ENCODE measurements at regions not wholly inside any gene's neighbourhood (a gene's known extent, or its start where the extent isn't known, plus 50 kb on each side); places are given as distances from the start of the nearest gene placed in this dataset.
"Not testable (repeated sequence)": the region's sequence is repeated elsewhere in the genome, so short reads cannot be mapped to it uniquely, and the experiment has no call there.

DNA sequence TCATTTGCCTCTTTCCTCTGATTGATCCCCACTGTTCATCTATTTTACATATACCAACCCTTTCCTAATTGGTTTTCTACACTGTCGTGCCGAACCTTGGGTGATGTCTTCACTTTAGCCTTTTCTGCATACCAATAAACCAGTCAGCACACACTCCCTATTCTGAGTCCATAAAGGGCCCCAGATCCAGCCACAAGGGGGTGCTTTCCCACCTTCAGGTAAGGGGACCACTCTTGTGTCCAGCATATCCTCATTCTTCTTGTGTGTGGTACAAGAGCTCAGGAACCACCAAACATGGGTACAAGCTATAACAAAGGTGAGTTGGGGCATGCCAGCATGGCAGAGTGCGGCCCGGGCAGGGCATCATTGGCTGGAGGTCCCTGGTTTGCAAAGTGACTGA lies 859.8 kb downstream of the FSCB start:
- Histone ChIP-seq H3K4me1 (ENCODE audit: insufficient read depth, low read length) (no peaks in the 10 kb centered on the region), H2AFZ (ENCODE audit: low read depth, low read length) (no peak overlapping the region), H3K9me3 (ENCODE audit: low read length) (no peaks in the 10 kb centered on the region), H3K4me3 (ENCODE audit: low read length) (no peak overlapping the region), H3K27me3 (ENCODE audit: insufficient read depth, low read length) (no peaks in the 10 kb centered on the region), H3K36me3 (ENCODE audit: insufficient read depth, low read length) (no peaks in the 10 kb centered on the region)

DNA sequence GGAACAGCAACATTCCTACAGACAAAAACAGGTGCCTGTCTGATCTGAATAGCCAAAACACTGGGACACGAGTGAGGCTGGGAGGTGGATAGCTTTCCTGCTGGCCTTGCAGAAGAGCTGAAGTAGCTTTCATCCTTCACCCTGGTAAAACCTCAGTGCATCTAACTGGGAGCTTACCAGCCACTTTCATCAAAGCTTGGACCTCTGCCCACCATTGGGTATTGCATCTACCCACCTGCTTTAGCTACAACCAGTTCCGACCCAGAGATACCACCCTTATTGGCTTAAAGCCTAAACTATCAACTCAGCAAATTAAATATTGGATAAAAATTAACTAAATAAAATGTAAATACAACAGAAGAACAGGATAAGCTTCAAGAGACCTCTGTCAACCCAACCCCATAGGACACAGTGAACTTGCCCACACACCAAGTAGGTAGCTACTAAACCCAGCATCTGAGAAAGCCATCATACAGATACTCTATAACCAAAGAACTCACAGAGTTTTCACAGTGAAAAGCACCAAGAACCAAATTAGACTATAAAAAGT lies 866.3 kb downstream of the FSCB start:
- no peaks in the 10 kb centered on the region for H3K4me1 ChIP-seq (ENCODE audit: insufficient read depth, low read length)
- no peaks in the 10 kb centered on the region for H3K36me3 ChIP-seq (ENCODE audit: insufficient read depth, low read length)
- H2AFZ ChIP-seq (ENCODE audit: low read depth, low read length) = no peak overlapping the region
- no peaks in the 10 kb centered on the region for H3K27me3 ChIP-seq (ENCODE audit: insufficient read depth, low read length)
- no peaks in the 10 kb centered on the region for H3K9me3 ChIP-seq (ENCODE audit: low read length)
- H3K4me3 ChIP-seq (ENCODE audit: low read length) = no peak overlapping the region

DNA sequence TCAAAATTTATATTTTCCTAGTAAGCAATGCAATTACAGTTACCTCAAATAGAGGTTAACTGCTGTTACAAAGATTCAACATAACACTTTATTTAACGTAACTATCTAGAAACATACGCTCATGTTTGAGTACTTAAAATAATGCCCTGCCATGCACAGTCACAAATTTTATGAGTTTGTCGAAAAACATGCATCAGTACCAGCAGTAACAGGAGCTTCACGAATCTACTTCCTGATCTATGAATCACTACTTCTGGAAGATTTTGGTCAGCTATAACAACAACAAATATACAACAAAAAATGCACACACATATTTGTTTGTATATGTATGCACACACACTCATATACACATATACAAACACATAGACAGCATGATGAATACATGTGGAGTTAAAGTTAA lies 881.8 kb downstream of the FSCB start:
- Histone ChIP-seq H3K4me1 (ENCODE audit: insufficient read depth, low read length) (no peaks in the 10 kb centered on the region), H3K4me3 (ENCODE audit: low read length) (no peak overlapping the region), H3K36me3 (ENCODE audit: insufficient read depth, low read length) (no peaks in the 10 kb centered on the region), H3K27me3 (ENCODE audit: insufficient read depth, low read length) (no peaks in the 10 kb centered on the region), H2AFZ (ENCODE audit: low read depth, low read length) (no peak overlapping the region), H3K9me3 (ENCODE audit: low read length) (no peaks in the 10 kb centered on the region)

DNA sequence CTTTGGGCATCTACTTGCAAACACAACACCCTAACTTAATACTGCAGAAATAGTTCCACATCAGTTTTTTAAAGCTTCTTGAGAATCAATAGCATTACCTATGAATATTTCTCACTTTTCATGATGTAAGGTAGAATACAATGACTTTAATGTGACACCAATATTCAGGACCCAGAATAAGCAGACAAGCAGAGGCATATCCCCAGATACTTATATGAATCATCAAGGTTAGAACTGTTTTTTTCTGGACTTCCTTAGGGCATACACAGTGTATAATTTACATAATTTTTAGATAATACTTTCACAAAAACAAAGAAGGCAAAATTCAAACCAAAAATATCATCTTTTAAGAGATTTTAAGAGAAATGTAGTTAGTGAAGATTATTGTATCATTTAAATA lies 885.8 kb downstream of the FSCB start:
- Histone ChIP-seq H2AFZ (ENCODE audit: low read depth, low read length) (no peak overlapping the region), H3K36me3 (ENCODE audit: insufficient read depth, low read length) (no peaks in the 10 kb centered on the region), H3K4me3 (ENCODE audit: low read length) (no peak overlapping the region), H3K9me3 (ENCODE audit: low read length) (no peaks in the 10 kb centered on the region), H3K4me1 (ENCODE audit: insufficient read depth, low read length) (no peaks in the 10 kb centered on the region), H3K27me3 (ENCODE audit: insufficient read depth, low read length) (no peaks in the 10 kb centered on the region)

GRCh38 chr14:43595096-43595772 lies 911.8 kb downstream of the FSCB start:
- Histone ChIP-seq H2AFZ (ENCODE audit: low read depth, low read length) (no peak overlapping the region), H3K9me3 (ENCODE audit: low read length) (no peaks in the 10 kb centered on the region), H3K4me3 (ENCODE audit: low read length) (no peak overlapping the region), H3K27me3 (ENCODE audit: insufficient read depth, low read length) (no peaks in the 10 kb centered on the region), H3K4me1 (ENCODE audit: insufficient read depth, low read length) (no peaks in the 10 kb centered on the region), H3K36me3 (ENCODE audit: insufficient read depth, low read length) (no peaks in the 10 kb centered on the region)

GRCh38 chr14:43591776-43592175 lies 915.3 kb downstream of the FSCB start:
- no peaks in the 10 kb centered on the region for H3K36me3 ChIP-seq (ENCODE audit: insufficient read depth, low read length)
- H3K4me3 ChIP-seq (ENCODE audit: low read length) = no peak overlapping the region
- H2AFZ ChIP-seq (ENCODE audit: low read depth, low read length) = no peak overlapping the region
- no peaks in the 10 kb centered on the region for H3K27me3 ChIP-seq (ENCODE audit: insufficient read depth, low read length)
- H3K9me3 ChIP-seq (ENCODE audit: low read length) = no peaks in the 10 kb centered on the region
- H3K4me1 ChIP-seq (ENCODE audit: insufficient read depth, low read length) = no peaks in the 10 kb centered on the region

DNA sequence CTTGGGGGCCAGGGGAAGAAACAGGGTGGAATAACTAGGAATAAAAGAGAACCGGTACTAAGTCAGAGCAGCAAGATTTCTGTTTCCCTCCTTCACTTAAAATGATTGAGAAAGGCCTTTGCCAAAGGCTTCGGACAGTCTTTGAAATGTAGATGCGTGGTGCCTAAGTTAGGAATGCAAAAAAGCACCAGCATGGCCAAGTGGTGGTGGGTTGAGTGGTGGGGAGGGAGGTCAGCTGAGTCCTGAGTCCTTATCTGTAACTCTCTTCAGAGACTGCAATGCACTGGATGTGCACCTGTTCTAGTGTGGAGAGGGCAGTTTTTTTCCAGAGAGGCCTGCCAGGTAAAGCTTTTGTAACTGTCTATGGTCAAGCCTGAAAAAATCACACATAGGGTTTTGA lies 919.9 kb downstream of the FSCB start:
- H3K9me3 ChIP-seq (ENCODE audit: low read length) = no peaks in the 10 kb centered on the region
- no peaks in the 10 kb centered on the region for H3K4me1 ChIP-seq (ENCODE audit: insufficient read depth, low read length)
- no peaks in the 10 kb centered on the region for H3K36me3 ChIP-seq (ENCODE audit: insufficient read depth, low read length)
- H3K4me3 ChIP-seq (ENCODE audit: low read length) = no peak overlapping the region
- no peaks in the 10 kb centered on the region for H3K27me3 ChIP-seq (ENCODE audit: insufficient read depth, low read length)
- no peak overlapping the region for H2AFZ ChIP-seq (ENCODE audit: low read depth, low read length)

- Histone ChIP-seq H3K9me3 (ENCODE audit: low read length) (no peaks in the 10 kb centered on the region), H2AFZ (ENCODE audit: low read depth, low read length) (no peak overlapping the region), H3K27me3 (ENCODE audit: insufficient read depth, low read length) (no peaks in the 10 kb centered on the region), H3K4me3 (ENCODE audit: low read length) (no peak overlapping the region), H3K36me3 (ENCODE audit: insufficient read depth, low read length) (no peaks in the 10 kb centered on the region), H3K4me1 (ENCODE audit: insufficient read depth, low read length) (no peaks in the 10 kb centered on the region)
These were observed 927.4 kb downstream of the FSCB start for GRCh38 chr14:43579671-43580070.

GRCh38 chr14:43568022-43568421 lies 939.1 kb downstream of the FSCB start:
- no peaks in the 10 kb centered on the region for H3K27me3 ChIP-seq (ENCODE audit: insufficient read depth, low read length)
- no peaks in the 10 kb centered on the region for H3K36me3 ChIP-seq (ENCODE audit: insufficient read depth, low read length)
- no peak overlapping the region for H2AFZ ChIP-seq (ENCODE audit: low read depth, low read length)
- H3K4me1 ChIP-seq (ENCODE audit: insufficient read depth, low read length) = no peaks in the 10 kb centered on the region
- no peak overlapping the region for H3K4me3 ChIP-seq (ENCODE audit: low read length)
- no peaks in the 10 kb centered on the region for H3K9me3 ChIP-seq (ENCODE audit: low read length)

- H3K9me3 ChIP-seq (ENCODE audit: low read length) = no peaks in the 10 kb centered on the region
- H3K27me3 ChIP-seq (ENCODE audit: insufficient read depth, low read length) = no peaks in the 10 kb centered on the region
- H2AFZ ChIP-seq (ENCODE audit: low read depth, low read length) = no peak overlapping the region
- H3K4me3 ChIP-seq (ENCODE audit: low read length) = no peak overlapping the region
- H3K36me3 ChIP-seq (ENCODE audit: insufficient read depth, low read length) = no peaks in the 10 kb centered on the region
- H3K4me1 ChIP-seq (ENCODE audit: insufficient read depth, low read length) = no peaks in the 10 kb centered on the region
These were observed 958.7 kb downstream of the FSCB start for GRCh38 chr14:43548368-43548767.

DNA sequence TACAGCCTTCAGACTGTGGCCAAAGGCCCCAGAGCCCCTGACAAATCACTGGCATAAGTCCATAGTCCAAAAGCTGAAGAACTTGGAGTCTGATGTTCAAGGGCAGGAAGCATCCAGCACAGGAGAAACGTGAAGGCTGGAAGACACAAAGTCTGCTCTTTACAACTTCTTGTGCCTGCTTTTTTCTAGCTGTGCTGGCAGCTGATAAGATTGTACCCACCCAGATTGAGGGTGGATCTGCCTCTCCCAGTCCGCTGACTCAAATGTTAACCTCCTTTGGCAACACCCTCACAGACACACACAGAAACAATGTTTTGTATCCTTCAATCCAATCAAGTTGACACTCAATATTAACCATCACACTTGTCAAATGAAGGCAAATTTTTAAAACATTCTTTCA lies 959.5 kb downstream of the FSCB start:
- H3K4me1 ChIP-seq (ENCODE audit: insufficient read depth, low read length); H2AFZ ChIP-seq (ENCODE audit: low read depth, low read length); H3K36me3 ChIP-seq (ENCODE audit: insufficient read depth, low read length); H3K4me3 ChIP-seq (ENCODE audit: low read length); H3K9me3 ChIP-seq (ENCODE audit: low read length); H3K27me3 ChIP-seq (ENCODE audit: insufficient read depth, low read length): not testable (repeated sequence)

DNA sequence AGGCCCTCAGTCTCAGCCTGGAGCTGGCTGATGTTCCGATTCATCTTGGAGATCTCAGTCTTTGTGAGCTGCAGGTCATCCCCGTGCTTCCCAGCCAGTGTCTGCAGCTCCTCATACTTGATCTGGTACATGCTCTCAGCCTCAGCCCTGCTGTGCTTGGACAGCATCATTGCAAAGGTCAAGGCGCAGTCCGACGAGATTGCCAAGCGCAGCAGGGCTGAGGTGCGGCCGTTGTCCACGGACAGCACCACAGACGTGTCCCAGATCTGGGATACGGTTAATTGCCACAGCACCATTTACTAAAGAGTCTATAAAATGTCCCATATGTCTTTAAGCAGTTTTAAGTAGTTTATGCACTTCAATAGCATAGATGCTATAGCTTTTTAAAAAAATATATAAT lies 965.7 kb downstream of the FSCB start:
- Histone ChIP-seq H3K4me1 (ENCODE audit: insufficient read depth, low read length) (no peaks in the 10 kb centered on the region), H3K36me3 (ENCODE audit: insufficient read depth, low read length) (no peaks in the 10 kb centered on the region), H3K4me3 (ENCODE audit: low read length) (no peak overlapping the region), H3K9me3 (ENCODE audit: low read length) (no peaks in the 10 kb centered on the region), H2AFZ (ENCODE audit: low read depth, low read length) (no peak overlapping the region), H3K27me3 (ENCODE audit: insufficient read depth, low read length) (no peaks in the 10 kb centered on the region)

GRCh38 chr14:43540948-43541347 lies 966.1 kb downstream of the FSCB start:
- H3K4me1 ChIP-seq (ENCODE audit: insufficient read depth, low read length) = no peaks in the 10 kb centered on the region
- H3K9me3 ChIP-seq (ENCODE audit: low read length) = no peaks in the 10 kb centered on the region
- H2AFZ ChIP-seq (ENCODE audit: low read depth, low read length) = no peak overlapping the region
- H3K27me3 ChIP-seq (ENCODE audit: insufficient read depth, low read length) = no peaks in the 10 kb centered on the region
- H3K36me3 ChIP-seq (ENCODE audit: insufficient read depth, low read length) = no peaks in the 10 kb centered on the region
- H3K4me3 ChIP-seq (ENCODE audit: low read length) = no peak overlapping the region

GRCh38 chr14:43539210-43539609 lies 967.9 kb downstream of the FSCB start:
- H3K4me3 ChIP-seq (ENCODE audit: low read length) = no peak overlapping the region
- H3K4me1 ChIP-seq (ENCODE audit: insufficient read depth, low read length) = no peaks in the 10 kb centered on the region
- no peaks in the 10 kb centered on the region for H3K36me3 ChIP-seq (ENCODE audit: insufficient read depth, low read length)
- no peaks in the 10 kb centered on the region for H3K27me3 ChIP-seq (ENCODE audit: insufficient read depth, low read length)
- H3K9me3 ChIP-seq (ENCODE audit: low read length) = no peaks in the 10 kb centered on the region
- H2AFZ ChIP-seq (ENCODE audit: low read depth, low read length) = no peak overlapping the region

Measured in neuron (in vitro differentiated cells).